RWPE2 (cell line): ENCODE measurements at regions not wholly inside any gene's neighbourhood (a gene's known extent, or its start where the extent isn't known, plus 50 kb on each side); places are given as distances from the start of the nearest gene placed in this dataset.

Source experiments
- ATAC-seq: fragments of 200-7000 bp; cut with Tn5 transposase; 3 replicates; pipeline ENCODE4 v1.9.1; 2021; ENCODE audit warnings: low read depth
- DNase-seq: peaks from one replicate; pipeline ENCODE4 v3.0.0-alpha.2; 2020; ENCODE audit warnings: low spot score
- H3K27ac ChIP-seq: fragments of 450-650 bp; 2 replicates; pipeline ENCODE4 v1.5.1; 2017; ENCODE audit warnings: mild to moderate bottlenecking; ENCODE audit not compliant: poor library complexity, severe bottlenecking
- H3K27me3 ChIP-seq: fragments of 250-450 bp; sonication (Bioruptor Pico); 2 replicates; pipeline ENCODE4 v1.5.1; 2021; ENCODE audit warnings: mild to moderate bottlenecking, moderate library complexity; ENCODE audit not compliant: insufficient read depth, poor library complexity, severe bottlenecking
- H3K36me3 ChIP-seq: fragments of 250-450 bp; sonication (Bioruptor Pico); 2 replicates; pipeline ENCODE4 v1.5.1; 2020; ENCODE audit warnings: low read depth, mild to moderate bottlenecking, moderate library complexity
- H3K4me1 ChIP-seq: fragments of 250-450 bp; sonication (Bioruptor Pico); 2 replicates; pipeline ENCODE4 v1.5.1; 2021; ENCODE audit warnings: mild to moderate bottlenecking, moderate library complexity; ENCODE audit not compliant: insufficient read depth, poor library complexity, severe bottlenecking
- H3K4me3 ChIP-seq: fragments of 250-450 bp; sonication (Bioruptor Pico); 2 replicates; pipeline ENCODE4 v1.5.1; 2021; ENCODE audit warnings: mild to moderate bottlenecking, moderate library complexity; ENCODE audit not compliant: severe bottlenecking
- H3K9me3 ChIP-seq: fragments of 250-450 bp; sonication (Bioruptor Pico); 2 replicates; pipeline ENCODE4 v1.5.1; 2021; ENCODE audit warnings: mild to moderate bottlenecking, moderate library complexity; ENCODE audit not compliant: severe bottlenecking
- CTCF ChIP-seq: fragments of 450-650 bp; IDR thresholded peaks from one replicate; pipeline ENCODE4 v1.5.1; 2017; ENCODE audit warnings: mild to moderate bottlenecking, moderate library complexity; ENCODE audit not compliant: poor library complexity, severe bottlenecking

GRCh38 chr3:115478359-115478758, 145.0 kb upstream of the GAP43 start:
- no peak overlapping the region for H3K4me3 ChIP-seq
- H3K4me1 ChIP-seq = no peaks in the 10 kb centered on the region
- no peaks in the 10 kb centered on the region for H3K27me3 ChIP-seq
- no peak overlapping the region for H3K27ac ChIP-seq
- no peak for DNase-seq
- no peaks in the 10 kb centered on the region for H3K9me3 ChIP-seq
- ATAC-seq = no peak
- no peaks in the 10 kb centered on the region for H3K36me3 ChIP-seq
- no peak for TF ChIP-seq CTCF

- peaks cover 12% of the 10 kb centered on the region for H3K27me3 ChIP-seq
- no peak for DNase-seq
- no peaks in the 10 kb centered on the region for H3K36me3 ChIP-seq
- H3K4me3 ChIP-seq = no peak overlapping the region
- ATAC-seq = no peak
- TF ChIP-seq CTCF = no peak
- no peak overlapping the region for H3K27ac ChIP-seq
- no peaks in the 10 kb centered on the region for H3K9me3 ChIP-seq
- no peaks in the 10 kb centered on the region for H3K4me1 ChIP-seq
Observed at GRCh38 chr3:115486880-115487279, 136.4 kb upstream of the GAP43 start.

GRCh38 chr3:115487968-115488367, 135.3 kb upstream of the GAP43 start:
- Histone ChIP-seq H3K9me3 (no peaks in the 10 kb centered on the region), H3K27me3 (peaks cover 12% of the 10 kb centered on the region), H3K4me3 (no peak overlapping the region), H3K36me3 (no peaks in the 10 kb centered on the region), H3K4me1 (no peaks in the 10 kb centered on the region), H3K27ac (no peak overlapping the region)
- ATAC-seq (no peak), DNase-seq (no peak)
- no peak for TF ChIP-seq CTCF

GRCh38 chr3:115488409-115488808, 134.9 kb upstream of the GAP43 start:
- Histone ChIP-seq H3K27ac (no peak overlapping the region), H3K36me3 (no peaks in the 10 kb centered on the region), H3K4me3 (no peak overlapping the region), H3K4me1 (no peaks in the 10 kb centered on the region), H3K27me3 (peaks cover 12% of the 10 kb centered on the region), H3K9me3 (no peaks in the 10 kb centered on the region)
- no peak for TF ChIP-seq CTCF
- DNase-seq (no peak), ATAC-seq (no peak)

GRCh38 chr3:115494826-115495225, 128.5 kb upstream of the GAP43 start:
- Histone ChIP-seq H3K36me3 (no peaks in the 10 kb centered on the region), H3K4me1 (no peaks in the 10 kb centered on the region), H3K27ac (no peak overlapping the region), H3K27me3 (no peaks in the 10 kb centered on the region), H3K4me3 (no peak overlapping the region), H3K9me3 (no peaks in the 10 kb centered on the region)
- DNase-seq (no peak), ATAC-seq (no peak)
- TF ChIP-seq CTCF = no peak
